Thyroid gland (tissue), 4 donors: ENCODE measurements at regions not wholly inside any gene's neighbourhood (a gene's known extent, or its start where the extent isn't known, plus 50 kb on each side); places are given as distances from the start of the nearest gene placed in this dataset.

Experiments
- DNase-seq, 2 donors: peaks; one replicate each; pipeline ENCODE4 v3.0.0-alpha.2; 2019
- H3K27ac ChIP-seq, 3 donors: fragments of 200-600 bp; sonication (generic); 1 replicate in 2 of 3; 2 replicates in 1 of 3; pipeline ENCODE4 v1.5.1; 2016 to 2019; ENCODE audit warnings: mild to moderate bottlenecking in 1 of 3, moderate library complexity in 1 of 3
- H3K27me3 ChIP-seq: fragments of 200-600 bp; sonication (generic); one replicate; pipeline ENCODE4 v1.5.1; 2019
- H3K36me3 ChIP-seq, 2 donors: fragments of 200-600 bp; sonication (generic); one replicate each; pipeline ENCODE4 v1.5.1; 2016 to 2019
- H3K4me1 ChIP-seq, 2 donors: fragments of 200-600 bp; sonication (generic); one replicate each; pipeline ENCODE4 v1.5.1; 2017 to 2019
- H3K4me3 ChIP-seq, 3 donors: fragments of 200-600 bp; sonication (generic); replicated peaks in 1 of 3; 1 replicate in 2 of 3; 2 replicates in 1 of 3; pipeline ENCODE4 v1.5.1; 2016; ENCODE audit warnings: mild to moderate bottlenecking in 1 of 3
- H3K9me3 ChIP-seq: fragments of 200-600 bp; sonication (generic); one replicate; pipeline ENCODE4 v1.5.1; 2017
- POLR2A ChIP-seq, 2 donors: fragments of 450-650 bp; IDR thresholded peaks; one replicate each; pipeline ENCODE4 v1.6.1; 2017; ENCODE audit warnings: antibody characterized with exemption in 2 of 2, mild to moderate bottlenecking in 2 of 2, moderate library complexity in 1 of 2
- whole genome bisulfite sequencing, 2 donors: methylation state at CpG; one replicate each; pipeline ENCODE4 v1.1.5; 2017; 5-methylcytosine and 5-hydroxymethylcytosine counted together
- intact Hi-C: fragments of 100-400 bp; cut with DNase I; formaldehyde crosslinking; loops from one replicate; pipeline ENCODE4 v1.15.1; 2023
- TF ChIP-seq, protein P1 (sequence below), 6 experiments: fragments of 200-600 bp in 3 of 6; fragments of 450-650 bp in 3 of 6; sonication (generic) in 3 of 6; IDR thresholded peaks; one replicate each; pipeline ENCODE4 v1.5.1; 2016 to 2019; ENCODE audit warnings: antibody characterized with exemption in 6 of 6, mild to moderate bottlenecking in 2 of 6, inconsistent platforms in 1 of 6, moderate library complexity in 1 of 6

DNA sequence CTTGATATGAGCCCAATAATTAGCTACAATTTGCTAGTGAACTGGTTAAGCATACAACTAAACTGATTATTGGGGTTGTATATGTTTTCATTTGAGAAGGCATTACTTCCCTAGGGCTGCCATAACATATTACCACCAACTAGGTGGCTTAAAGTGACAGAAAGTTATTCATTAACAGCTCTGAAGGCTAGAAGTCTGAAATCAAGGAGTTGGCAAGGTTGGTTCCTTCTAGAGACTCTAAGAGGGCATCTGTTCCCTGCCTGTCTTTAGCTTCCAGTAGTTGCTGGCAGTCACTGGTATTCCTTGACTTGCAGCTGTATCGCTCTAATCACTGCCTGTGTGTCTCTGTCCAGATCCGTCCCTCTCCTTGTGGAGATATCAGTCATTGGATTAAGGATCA lies 86.3 kb downstream of the LHX9 start:
- DNase-seq: no peak
- H3K27me3 ChIP-seq: no peaks in the 10 kb centered on the region
- H3K4me1 ChIP-seq: no peaks in the 10 kb centered on the region
- intact Hi-C loops: no loop called here
- H3K4me3 ChIP-seq: no peak overlapping the region
- TF ChIP-seq POLR2A (IDR thresholded peaks at IDR 0.05): no peak
- TF ChIP-seq, protein P1, sequence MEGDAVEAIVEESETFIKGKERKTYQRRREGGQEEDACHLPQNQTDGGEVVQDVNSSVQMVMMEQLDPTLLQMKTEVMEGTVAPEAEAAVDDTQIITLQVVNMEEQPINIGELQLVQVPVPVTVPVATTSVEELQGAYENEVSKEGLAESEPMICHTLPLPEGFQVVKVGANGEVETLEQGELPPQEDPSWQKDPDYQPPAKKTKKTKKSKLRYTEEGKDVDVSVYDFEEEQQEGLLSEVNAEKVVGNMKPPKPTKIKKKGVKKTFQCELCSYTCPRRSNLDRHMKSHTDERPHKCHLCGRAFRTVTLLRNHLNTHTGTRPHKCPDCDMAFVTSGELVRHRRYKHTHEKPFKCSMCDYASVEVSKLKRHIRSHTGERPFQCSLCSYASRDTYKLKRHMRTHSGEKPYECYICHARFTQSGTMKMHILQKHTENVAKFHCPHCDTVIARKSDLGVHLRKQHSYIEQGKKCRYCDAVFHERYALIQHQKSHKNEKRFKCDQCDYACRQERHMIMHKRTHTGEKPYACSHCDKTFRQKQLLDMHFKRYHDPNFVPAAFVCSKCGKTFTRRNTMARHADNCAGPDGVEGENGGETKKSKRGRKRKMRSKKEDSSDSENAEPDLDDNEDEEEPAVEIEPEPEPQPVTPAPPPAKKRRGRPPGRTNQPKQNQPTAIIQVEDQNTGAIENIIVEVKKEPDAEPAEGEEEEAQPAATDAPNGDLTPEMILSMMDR (IDR thresholded peaks at IDR 0.05): no peak
- no peaks in the 10 kb centered on the region for H3K36me3 ChIP-seq
- no peak overlapping the region for H3K27ac ChIP-seq
- WGBS, 2 donors: 93 to 97% methylated on average over 2 of the region's 2 CpGs
- H3K9me3 ChIP-seq: no peaks in the 10 kb centered on the region

DNA sequence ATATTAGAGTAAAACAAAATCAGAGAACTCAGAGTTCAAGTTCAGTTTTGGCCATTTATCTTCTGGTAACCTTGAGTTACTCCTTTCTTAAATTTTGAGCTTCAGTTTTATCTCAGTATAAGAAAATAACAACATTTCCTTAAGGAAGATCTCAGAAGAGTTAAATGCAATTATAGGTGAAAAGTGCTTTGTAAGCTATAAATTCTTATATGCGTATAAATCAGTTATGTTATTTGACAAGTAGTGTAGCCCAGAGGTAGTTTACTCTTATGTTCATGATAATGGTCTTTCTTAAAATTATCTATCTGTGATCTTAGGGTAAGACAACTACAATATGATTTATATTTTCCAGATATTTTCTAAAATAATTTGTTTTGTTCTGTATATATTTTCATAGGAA lies 89.8 kb downstream of the LHX9 start:
- no peak for DNase-seq
- Histone ChIP-seq H3K27ac (no peak overlapping the region), H3K36me3 (no peaks in the 10 kb centered on the region), H3K4me1 (no peaks in the 10 kb centered on the region), H3K4me3 (no peak overlapping the region), H3K27me3 (no peaks in the 10 kb centered on the region), H3K9me3 (no peaks in the 10 kb centered on the region)
- 93 to 97% methylated on average over 1 of the region's 1 CpG for WGBS, 2 donors
- intact Hi-C loops: no loop called here
- no peak for TF ChIP-seq POLR2A (IDR thresholded peaks at IDR 0.05)
- TF ChIP-seq, protein P1 (IDR thresholded peaks at IDR 0.05): no peak

DNA sequence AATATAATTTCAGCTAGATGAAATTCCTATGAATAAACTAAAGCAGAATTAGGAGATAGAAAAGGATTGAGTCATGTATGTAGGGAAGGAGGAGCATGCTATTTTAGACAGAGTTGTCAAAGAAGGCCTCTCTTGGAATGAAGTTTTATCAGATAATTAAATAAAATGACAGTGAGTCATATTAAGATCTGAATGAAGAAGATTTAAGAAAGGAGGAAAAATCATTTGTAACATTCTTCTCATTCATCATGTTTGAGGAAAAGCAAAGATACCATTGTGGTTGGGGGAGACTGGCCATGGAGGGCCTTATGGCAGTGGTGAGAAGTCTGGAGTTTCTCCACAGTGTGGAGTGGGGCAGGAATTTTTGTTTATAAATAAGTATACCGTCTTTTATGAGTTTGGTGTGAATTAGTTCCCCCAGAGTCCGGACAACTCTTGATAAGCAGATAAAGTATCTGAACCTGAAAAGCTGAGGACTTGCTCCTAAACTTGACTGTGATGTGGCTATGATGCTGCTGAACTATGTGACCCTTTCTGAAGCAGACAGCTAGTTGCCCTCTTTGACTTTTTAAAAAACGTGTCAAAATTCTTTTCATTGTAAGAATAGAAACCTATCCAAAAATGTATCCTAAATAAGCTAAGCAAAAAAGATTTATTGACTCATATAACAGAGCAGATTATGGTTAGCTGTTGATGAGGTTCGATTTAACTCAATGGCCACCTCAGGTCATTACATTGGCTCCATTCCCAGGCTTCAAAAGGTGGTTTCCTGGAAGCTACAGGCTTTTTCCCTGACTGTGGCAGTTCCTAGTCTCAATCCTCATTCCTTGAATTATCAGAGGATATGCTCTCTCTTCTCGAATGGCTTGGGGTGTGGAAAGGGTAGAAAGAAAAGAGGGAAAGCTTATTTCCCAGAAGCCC lies 90.8 kb downstream of the LHX9 start:
- Histone ChIP-seq H3K9me3 (no peaks in the 10 kb centered on the region), H3K27ac (no peak overlapping the region), H3K27me3 (no peaks in the 10 kb centered on the region), H3K4me1 (no peaks in the 10 kb centered on the region), H3K36me3 (no peaks in the 10 kb centered on the region), H3K4me3 (no peak overlapping the region)
- no peak for DNase-seq
- no peak for TF ChIP-seq POLR2A (IDR thresholded peaks at IDR 0.05)
- TF ChIP-seq, protein P1 (IDR thresholded peaks at IDR 0.05): no peak
- intact Hi-C loops: no loop called here
- 82 to 84% methylated on average over 5 of the region's 5 CpGs for WGBS, 2 donors

DNA sequence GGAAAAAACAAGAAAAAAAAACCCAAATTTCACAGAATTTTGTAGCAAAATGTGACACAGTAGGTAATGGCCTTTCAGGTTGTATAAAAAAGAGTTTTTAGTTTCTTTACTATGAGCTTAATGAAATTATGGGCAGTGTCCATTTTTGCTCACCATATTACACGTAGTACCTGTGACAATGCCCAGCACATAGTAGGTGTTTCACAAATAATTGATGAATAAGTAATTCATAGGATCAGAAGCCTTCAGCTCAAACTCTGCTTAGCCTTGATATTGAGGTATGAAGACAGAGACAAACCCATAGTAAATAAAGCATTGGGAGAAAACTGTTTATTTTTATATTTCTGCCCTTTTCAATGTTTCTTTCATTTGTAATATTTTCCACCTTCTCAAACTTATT lies 97.2 kb downstream of the LHX9 start:
- TF ChIP-seq, protein P1 (IDR thresholded peaks at IDR 0.05): no peak
- no peak for TF ChIP-seq POLR2A (IDR thresholded peaks at IDR 0.05)
- Histone ChIP-seq H3K9me3 (no peaks in the 10 kb centered on the region), H3K4me1 (no peaks in the 10 kb centered on the region), H3K36me3 (no peaks in the 10 kb centered on the region), H3K27me3 (no peaks in the 10 kb centered on the region), H3K4me3 (no peak overlapping the region), H3K27ac (no peak overlapping the region)
- 87 to 91% methylated on average over 1 of the region's 1 CpG for WGBS, 2 donors
- DNase-seq: no peak
- intact Hi-C loops: no loop called here

DNA sequence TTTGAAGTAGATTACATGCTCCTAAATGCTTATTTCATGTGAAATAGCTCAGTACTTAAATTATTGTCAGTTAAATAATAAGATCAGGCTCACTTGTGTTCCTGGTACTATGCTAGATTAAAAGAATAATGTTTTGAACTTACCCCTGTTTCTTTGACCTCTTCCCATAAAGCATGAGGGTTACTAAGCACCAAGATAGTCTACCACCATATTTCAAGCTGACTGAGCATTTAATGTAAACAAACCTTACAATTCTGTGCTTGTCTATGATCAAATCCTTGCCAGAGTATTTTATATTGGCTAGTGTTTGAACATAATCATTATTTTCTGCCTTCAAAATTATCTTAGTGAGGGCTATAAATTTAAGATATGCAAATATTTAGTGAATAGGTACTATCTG lies 98.1 kb downstream of the LHX9 start:
- no peaks in the 10 kb centered on the region for H3K4me1 ChIP-seq
- no peaks in the 10 kb centered on the region for H3K9me3 ChIP-seq
- no peaks in the 10 kb centered on the region for H3K36me3 ChIP-seq
- no peaks in the 10 kb centered on the region for H3K27me3 ChIP-seq
- TF ChIP-seq POLR2A (IDR thresholded peaks at IDR 0.05): no peak
- TF ChIP-seq, protein P1 (IDR thresholded peaks at IDR 0.05): no peak
- DNase-seq: no peak
- intact Hi-C loops: no loop called here
- H3K27ac ChIP-seq: no peak overlapping the region
- no peak overlapping the region for H3K4me3 ChIP-seq
